ENCODE measurements at regions not wholly inside any gene's neighbourhood (a gene's known extent, or its start where the extent isn't known, plus 50 kb on each side); places are given as distances from the start of the nearest gene placed in this dataset.

GRCh38 chr3:180215866-180216265 lies 179.1 kb upstream of the PEX5L start:
- in situ Hi-C loops (cut with MboI): no loop called here
- SMC1A ChIA-PET (ENCODE audit: uncharacterized antibody, unreplicated experiment): interaction anchor here (0.9 kb wide), 1 partner anchor 205 kb away, joined by 3 read pairs; no protein-coding TSS in a partner anchor

More at GRCh38 chr3:180215866-180216265, 179.1 kb upstream of the PEX5L start:
- H3K79me2 ChIP-seq (ENCODE audit: control insufficient read depth, insufficient read depth, low read length): no peaks in the 10 kb centered on the region
- POLR2A ChIA-PET: no interaction called here
- CTCF ChIA-PET: no interaction called here
- WGBS (ENCODE audit: insufficient coverage, insufficient replicate concordance, low lambda C conversion rate, missing lambda C conversion rate): 50% methylated on average over 2 of the region's 2 CpGs
- no peak overlapping the region for H3K27ac ChIP-seq (ENCODE audit: control insufficient read depth, insufficient read depth)
- TF ChIP-seq MXI1 (IDR thresholded peaks at IDR 0.05; ENCODE audit: low read depth, low read length) (no peak), TCF7 (IDR thresholded peaks at IDR 0.05; ENCODE audit: borderline replicate concordance) (no peak), REST (IDR thresholded peaks at IDR 0.05; ENCODE audit: low read depth, low read length) (no peak), NFXL1 (IDR thresholded peaks at IDR 0.05; ENCODE audit: borderline replicate concordance) (no peak), RUNX3 (IDR thresholded peaks at IDR 0.05; ENCODE audit: low read length) (no peak), HCFC1 (IDR thresholded peaks at IDR 0.05; ENCODE audit: low read length) (no peak), ZSCAN29 (IDR thresholded peaks at IDR 0.05) (no peak), MAX (IDR thresholded peaks at IDR 0.05; ENCODE audit: low read depth, low read length) (no peak), ATF7 (IDR thresholded peaks at IDR 0.05; ENCODE audit: low read depth) (no peak), PAX5 (IDR thresholded peaks at IDR 0.05; ENCODE audit: borderline replicate concordance, low read depth, low read length) (no peak), E2F4 (IDR thresholded peaks at IDR 0.05; ENCODE audit: low read depth, low read length) (no peak), NR2C1 (IDR thresholded peaks at IDR 0.05) (no peak), YY1 (IDR thresholded peaks at IDR 0.05; ENCODE audit: low read depth, low read length) (no peak), NFYB (IDR thresholded peaks at IDR 0.05; ENCODE audit: insufficient read depth, low read depth, low read length) (no peak), SP1 (IDR thresholded peaks at IDR 0.05; ENCODE audit: low read depth, low read length) (no peak)
- H2AFZ ChIP-seq (ENCODE audit: control insufficient read depth, low read depth, low read length): no peak overlapping the region
- no TSS peak for BruUV-seq (replicated peaks)
- H3K9ac ChIP-seq (ENCODE audit: control insufficient read depth, insufficient read depth, low read length): no peak overlapping the region
- intact Hi-C loops (cut with micrococcal nuclease; ENCODE audit: unreplicated experiment): no loop called here
- DNase-seq (ENCODE audit: low read depth, low spot score) (no peak), FAIRE-seq (no peak), ATAC-seq (no peak)
- no peaks in the 10 kb centered on the region; the same call in 1 of the 3 replicates for H3K9me3 ChIP-seq (replicated peaks; ENCODE audit: control insufficient read depth, insufficient read depth, low read length)
- H3K4me3 ChIP-seq: no peak overlapping the region
- H3K4me1 ChIP-seq (ENCODE audit: control insufficient read depth, insufficient read depth, low read length): no peaks in the 10 kb centered on the region
- no peaks in the 10 kb centered on the region for H3K36me3 ChIP-seq (ENCODE audit: control insufficient read depth in 2 of 2, insufficient read depth in 2 of 2, low read length in 1 of 2)
- RAD21 ChIA-PET (ENCODE audit: unreplicated experiment): no interaction called here
- no peak overlapping the region for H3K4me2 ChIP-seq (ENCODE audit: control insufficient read depth, insufficient read depth)
- no peaks in the 10 kb centered on the region for H4K20me1 ChIP-seq (ENCODE audit: control insufficient read depth, insufficient read depth)
- H3K27me3 ChIP-seq (replicated peaks in 1 of 2; ENCODE audit: control insufficient read depth in 2 of 2, insufficient read depth in 2 of 2, low read length in 1 of 2): no peaks in the 10 kb centered on the region

All from GM12878 (cell line).